ENCODE measurements at regions not wholly inside any gene's neighbourhood (a gene's known extent, or its start where the extent isn't known, plus 50 kb on each side); places are given as distances from the start of the nearest gene placed in this dataset.
A peak's percentile ranks its signal among the peaks of the same experiment; 100 is the strongest.

DNA sequence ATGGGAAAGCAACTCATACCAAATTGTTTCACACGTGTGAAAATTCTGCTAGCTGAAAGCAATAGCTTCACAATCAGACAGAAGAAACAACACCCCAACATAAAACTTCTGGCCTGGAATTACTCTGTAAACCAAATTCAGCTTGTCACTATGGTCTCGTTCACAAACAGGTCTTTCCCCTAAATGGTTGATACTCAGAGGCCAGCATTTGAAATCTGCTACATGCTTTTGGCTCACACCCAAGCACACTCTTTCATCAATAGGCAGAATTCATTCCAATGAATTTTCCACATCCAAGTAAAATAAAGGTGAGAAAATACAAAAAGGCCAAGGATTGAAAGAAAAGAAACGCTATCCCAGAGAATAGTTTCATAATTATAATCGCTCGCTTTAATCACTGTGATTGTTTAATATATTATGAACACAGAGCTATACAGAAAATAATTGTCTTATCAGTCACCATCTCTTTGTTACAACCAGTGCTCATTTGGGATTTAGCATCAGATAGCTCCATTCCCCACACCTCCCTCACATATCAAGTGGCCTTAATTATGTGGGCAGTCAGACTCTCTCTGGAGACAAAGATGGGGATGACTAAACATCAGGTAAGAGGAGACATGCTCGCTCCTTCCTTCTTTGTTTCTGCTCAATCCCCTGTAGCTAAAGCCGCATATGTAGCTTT lies 503.8 kb upstream of the ARRDC4 start:
- H3K27me3 ChIP-seq (ENCODE audit: control insufficient read depth, insufficient read depth, low read length) = no peaks in the 10 kb centered on the region
- DNase-seq = no peak
- H3K36me3 ChIP-seq (replicated peaks; ENCODE audit: control insufficient read depth, insufficient read depth, low read length) = no peaks in the 10 kb centered on the region
- no peak overlapping the region for H3K4me3 ChIP-seq (ENCODE audit: insufficient read depth, low read depth, low read length)

DNA sequence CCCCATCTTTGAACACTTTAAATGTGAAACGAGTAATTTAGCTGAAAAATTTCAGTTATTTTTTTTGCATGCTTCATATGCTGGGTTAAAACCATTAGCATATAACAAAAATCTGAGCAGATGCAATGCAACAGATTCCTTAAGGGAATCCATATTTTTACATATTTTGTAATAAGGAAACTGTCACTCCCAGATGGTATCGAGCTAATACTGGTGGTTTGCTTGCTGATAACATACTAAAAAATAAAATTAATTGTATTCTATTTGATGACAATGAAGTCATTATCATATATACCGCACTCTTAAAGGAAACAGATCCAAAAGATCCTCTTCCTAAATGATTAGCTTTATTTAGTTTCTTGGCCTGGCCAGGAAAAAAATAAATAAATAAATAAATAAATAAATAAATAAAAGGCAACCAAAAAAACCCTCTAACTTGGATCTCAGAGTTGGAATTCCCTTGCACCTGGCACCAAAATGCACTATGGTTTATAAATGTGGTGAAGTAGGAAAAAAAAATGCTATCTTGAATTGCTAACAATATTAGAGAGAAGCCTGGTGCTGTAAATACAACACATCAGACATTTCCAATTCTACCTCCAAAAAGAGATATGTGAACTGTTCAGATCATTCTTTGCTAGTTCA lies 503.2 kb upstream of the ARRDC4 start:
- Histone ChIP-seq H3K36me3 (replicated peaks; ENCODE audit: control insufficient read depth, insufficient read depth, low read length) (no peaks in the 10 kb centered on the region), H3K4me3 (ENCODE audit: insufficient read depth, low read depth, low read length) (no peak overlapping the region), H3K27me3 (ENCODE audit: control insufficient read depth, insufficient read depth, low read length) (no peaks in the 10 kb centered on the region)
- no peak for DNase-seq

DNA sequence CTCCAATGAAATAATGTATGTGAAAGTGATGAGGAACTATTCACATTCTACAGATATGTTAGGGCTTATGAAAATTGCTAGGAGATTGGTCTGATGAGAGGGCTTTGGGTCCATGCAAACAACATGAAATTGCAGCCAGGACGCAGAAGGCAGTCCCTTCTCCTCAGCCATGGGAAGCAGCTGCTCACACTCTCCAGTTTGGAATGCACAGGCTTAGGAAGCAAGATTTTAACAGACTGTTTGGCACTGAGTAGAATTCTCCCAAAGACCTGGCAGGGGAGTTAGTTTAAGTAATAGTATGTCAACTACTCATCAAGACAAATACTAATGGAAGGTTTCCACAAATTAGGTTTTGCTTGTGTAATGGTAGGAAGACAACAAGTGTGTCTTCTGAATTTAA lies 500.7 kb upstream of the ARRDC4 start:
- Histone ChIP-seq H3K27me3 (ENCODE audit: control insufficient read depth, insufficient read depth, low read length) (no peaks in the 10 kb centered on the region), H3K4me3 (ENCODE audit: insufficient read depth, low read depth, low read length) (no peak overlapping the region), H3K36me3 (replicated peaks; ENCODE audit: control insufficient read depth, insufficient read depth, low read length) (no peaks in the 10 kb centered on the region)
- DNase-seq = no peak

DNA sequence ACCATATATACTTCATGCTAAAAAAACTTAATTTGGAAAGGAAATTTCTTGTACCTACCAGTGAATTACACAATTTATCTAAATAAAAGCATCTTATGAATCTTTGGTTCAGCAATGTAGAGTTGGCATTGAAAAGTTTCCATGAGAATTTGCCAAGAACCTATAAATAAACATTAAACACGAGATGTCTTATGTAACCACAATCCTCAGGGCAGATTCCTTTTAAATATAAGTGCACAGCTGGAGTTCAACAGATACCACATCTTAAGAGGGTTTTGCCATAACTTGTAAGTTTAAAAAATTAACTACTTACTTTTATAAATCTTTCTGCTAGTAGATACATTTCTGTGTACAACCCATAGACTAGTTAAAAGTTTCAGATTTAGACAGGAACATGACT lies 499.3 kb upstream of the ARRDC4 start:
- Histone ChIP-seq H3K36me3 (replicated peaks; ENCODE audit: control insufficient read depth, insufficient read depth, low read length) (no peaks in the 10 kb centered on the region), H3K27me3 (ENCODE audit: control insufficient read depth, insufficient read depth, low read length) (no peaks in the 10 kb centered on the region), H3K4me3 (ENCODE audit: insufficient read depth, low read depth, low read length) (no peak overlapping the region)
- DNase-seq = no peak

DNA sequence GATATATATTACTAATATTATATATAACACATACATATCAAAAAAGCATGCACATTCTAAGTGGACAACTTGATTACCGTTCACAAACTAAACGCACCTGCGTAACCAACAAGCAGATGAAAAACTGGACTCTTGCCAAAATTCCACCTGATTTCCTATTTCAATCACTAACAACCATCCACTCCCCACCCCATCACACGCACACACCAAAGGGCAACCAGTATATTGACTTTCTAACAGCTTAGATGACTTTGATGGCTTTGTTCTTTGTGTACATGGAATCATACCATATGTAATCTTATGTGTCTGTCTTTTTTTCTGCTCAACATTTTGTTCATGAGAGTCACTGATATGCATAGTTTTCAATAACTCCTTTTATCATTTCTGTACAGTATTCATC lies 496.8 kb upstream of the ARRDC4 start:
- DNase-seq = no peak
- H3K4me3 ChIP-seq (ENCODE audit: insufficient read depth, low read depth, low read length) = no peak overlapping the region
- no peaks in the 10 kb centered on the region for H3K36me3 ChIP-seq (replicated peaks; ENCODE audit: control insufficient read depth, insufficient read depth, low read length)
- H3K27me3 ChIP-seq (ENCODE audit: control insufficient read depth, insufficient read depth, low read length) = no peaks in the 10 kb centered on the region

DNA sequence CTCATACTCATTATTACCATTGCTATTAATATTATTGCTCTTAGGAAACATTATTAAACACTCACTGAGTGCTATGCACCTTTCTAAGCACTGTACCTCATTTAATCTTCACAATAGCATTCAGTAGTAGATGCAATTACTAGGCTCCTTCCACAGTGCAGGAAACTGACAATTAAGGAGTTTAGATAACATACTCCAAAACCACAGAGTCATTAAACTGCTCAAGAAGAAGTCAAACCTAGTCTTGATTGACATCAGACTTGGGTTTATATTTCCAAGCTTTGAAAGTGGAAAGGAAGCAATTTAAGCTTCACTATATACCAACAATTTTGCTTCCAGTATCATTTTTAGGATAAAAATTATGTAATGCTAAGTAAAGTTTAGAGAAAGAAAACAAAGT lies 490.1 kb upstream of the ARRDC4 start:
- Histone ChIP-seq H3K27me3 (ENCODE audit: control insufficient read depth, insufficient read depth, low read length) (no peaks in the 10 kb centered on the region), H3K36me3 (replicated peaks; ENCODE audit: control insufficient read depth, insufficient read depth, low read length) (no peaks in the 10 kb centered on the region), H3K4me3 (ENCODE audit: insufficient read depth, low read depth, low read length) (no peak overlapping the region)
- no peak for DNase-seq

DNA sequence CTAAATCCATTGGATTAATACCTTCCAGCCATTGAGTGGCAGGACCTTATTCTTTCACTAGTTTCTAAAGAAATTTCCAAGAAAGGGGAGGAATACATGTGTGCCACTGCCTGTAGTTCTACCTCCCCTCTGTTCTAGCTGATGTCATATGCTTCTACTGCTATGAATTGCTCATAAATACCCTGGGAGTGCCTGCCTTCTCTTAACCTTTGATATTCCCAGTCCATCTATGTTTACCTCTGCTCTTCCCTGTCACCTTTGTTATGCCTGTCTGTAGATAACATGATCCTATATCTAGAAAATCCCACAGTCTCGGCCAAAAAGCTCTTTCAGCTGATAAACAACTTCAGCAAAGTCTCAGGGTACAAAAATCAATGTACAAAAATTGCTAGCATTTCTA lies 486.9 kb upstream of the ARRDC4 start:
- Histone ChIP-seq H3K4me3 (ENCODE audit: insufficient read depth, low read depth, low read length) (no peak overlapping the region), H3K36me3 (replicated peaks; ENCODE audit: control insufficient read depth, insufficient read depth, low read length) (no peaks in the 10 kb centered on the region), H3K27me3 (ENCODE audit: control insufficient read depth, insufficient read depth, low read length) (no peaks in the 10 kb centered on the region)
- no peak for DNase-seq

DNA sequence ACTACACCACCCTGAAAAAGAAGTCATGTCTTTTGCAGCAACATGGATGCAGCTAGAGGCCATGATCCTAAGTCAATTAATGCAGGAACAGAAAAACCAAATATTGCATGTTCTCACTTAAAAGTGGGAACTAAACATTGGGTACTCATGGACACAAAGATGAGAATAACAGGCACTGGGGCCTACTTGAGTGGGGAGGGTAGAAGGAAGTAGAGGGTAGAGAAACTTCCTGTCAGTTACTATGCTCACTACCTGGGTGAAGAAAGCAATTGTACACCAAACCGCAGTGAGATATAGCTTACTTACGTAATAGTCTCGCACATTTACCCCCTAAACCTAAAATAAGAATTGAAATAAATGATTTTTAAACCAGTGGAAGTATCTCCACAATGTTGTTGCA lies 480.5 kb upstream of the ARRDC4 start:
- Histone ChIP-seq H3K4me3 (ENCODE audit: insufficient read depth, low read depth, low read length) (no peak overlapping the region), H3K36me3 (replicated peaks; ENCODE audit: control insufficient read depth, insufficient read depth, low read length) (no peaks in the 10 kb centered on the region), H3K27me3 (ENCODE audit: control insufficient read depth, insufficient read depth, low read length) (no peaks in the 10 kb centered on the region)
- no peak for DNase-seq

DNA sequence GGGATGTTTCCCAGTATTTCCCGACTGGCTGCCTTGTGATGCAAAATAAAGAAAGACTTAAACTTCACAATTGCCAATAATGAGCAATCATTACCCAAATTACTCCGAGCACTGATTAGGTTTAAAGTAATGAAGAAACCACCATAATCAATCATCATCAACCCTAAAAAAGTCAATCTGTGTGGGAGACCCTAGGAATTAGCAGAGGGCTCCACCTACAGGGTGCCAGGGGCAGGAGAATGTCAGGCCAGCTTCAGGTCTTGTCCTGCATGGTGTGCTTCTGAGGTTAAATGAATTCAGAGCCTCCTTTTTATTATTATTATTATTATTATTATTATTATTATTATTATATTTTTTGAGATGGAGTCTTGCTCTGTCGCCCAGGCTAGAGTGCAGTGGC lies 478.0 kb upstream of the ARRDC4 start:
- DNase-seq = peak; percentile 38
- no peak overlapping the region for H3K4me3 ChIP-seq (ENCODE audit: insufficient read depth, low read depth, low read length)
- no peaks in the 10 kb centered on the region for H3K36me3 ChIP-seq (replicated peaks; ENCODE audit: control insufficient read depth, insufficient read depth, low read length)
- H3K27me3 ChIP-seq (ENCODE audit: control insufficient read depth, insufficient read depth, low read length) = no peaks in the 10 kb centered on the region

DNA sequence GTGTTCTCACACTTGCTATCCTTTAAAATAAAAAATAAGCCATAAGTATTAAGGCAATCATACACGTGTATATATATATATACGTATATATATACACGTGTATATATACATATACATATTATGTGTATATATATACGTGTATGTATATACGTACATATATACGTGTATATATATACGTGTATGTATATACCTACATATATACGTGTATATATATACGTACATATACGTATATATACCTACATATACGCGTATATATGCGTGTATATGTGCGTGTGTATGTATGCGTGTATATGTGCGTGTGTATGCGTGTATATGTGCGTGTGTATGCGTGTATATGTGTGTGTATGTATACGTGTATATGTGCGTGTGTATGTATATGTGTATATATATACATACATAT lies 477.3 kb upstream of the ARRDC4 start:
- Histone ChIP-seq H3K36me3 (replicated peaks; ENCODE audit: control insufficient read depth, insufficient read depth, low read length) (no peaks in the 10 kb centered on the region), H3K4me3 (ENCODE audit: insufficient read depth, low read depth, low read length) (no peak overlapping the region), H3K27me3 (ENCODE audit: control insufficient read depth, insufficient read depth, low read length) (no peaks in the 10 kb centered on the region)
- no peak for DNase-seq

DNA sequence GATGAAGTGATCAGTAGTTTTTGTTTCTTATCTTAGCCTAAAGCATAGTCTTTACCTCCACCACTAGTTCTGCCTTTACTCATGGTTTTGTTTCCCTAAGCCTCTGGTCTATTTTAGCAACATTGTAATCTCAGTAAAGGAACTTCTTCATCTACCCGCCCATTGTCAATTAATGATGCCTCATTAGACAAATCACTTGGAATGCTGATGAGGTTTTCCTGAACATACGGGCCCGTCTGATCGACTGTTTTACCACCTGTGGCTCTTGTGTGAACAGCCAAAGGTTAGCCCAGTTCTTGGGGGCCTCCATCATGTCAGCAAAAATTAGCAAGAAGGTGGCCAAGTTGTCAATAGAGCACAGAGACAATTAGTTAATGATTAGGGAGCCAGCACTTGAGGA lies 470.1 kb upstream of the ARRDC4 start:
- DNase-seq = no peak
- Histone ChIP-seq H3K4me3 (ENCODE audit: insufficient read depth, low read depth, low read length) (no peak overlapping the region), H3K36me3 (replicated peaks; ENCODE audit: control insufficient read depth, insufficient read depth, low read length) (no peaks in the 10 kb centered on the region), H3K27me3 (ENCODE audit: control insufficient read depth, insufficient read depth, low read length) (no peaks in the 10 kb centered on the region)

DNA sequence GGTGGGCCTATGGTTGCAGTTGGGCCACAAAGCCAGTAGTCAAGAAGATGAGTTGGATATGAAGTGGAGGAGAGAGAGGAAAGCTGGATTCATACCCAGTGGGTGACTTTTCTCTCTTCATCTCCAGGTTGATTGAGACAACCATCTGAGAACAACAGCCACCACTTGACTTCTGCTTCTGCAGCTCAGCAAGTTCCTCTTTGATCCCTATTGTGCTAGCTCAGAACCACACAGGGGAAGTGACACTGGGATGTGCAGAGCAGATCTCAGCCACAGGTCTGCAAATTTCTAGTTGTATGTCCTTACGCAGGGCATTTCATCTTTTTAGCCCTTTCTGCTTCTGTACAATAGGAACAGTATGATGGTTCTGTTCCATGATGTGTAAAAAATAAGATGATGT lies 459.2 kb upstream of the ARRDC4 start:
- no peak for DNase-seq
- H3K4me3 ChIP-seq (ENCODE audit: insufficient read depth, low read depth, low read length) = no peak overlapping the region
- H3K27me3 ChIP-seq (ENCODE audit: control insufficient read depth, insufficient read depth, low read length) = no peaks in the 10 kb centered on the region
- H3K36me3 ChIP-seq (replicated peaks; ENCODE audit: control insufficient read depth, insufficient read depth, low read length) = no peaks in the 10 kb centered on the region

DNA sequence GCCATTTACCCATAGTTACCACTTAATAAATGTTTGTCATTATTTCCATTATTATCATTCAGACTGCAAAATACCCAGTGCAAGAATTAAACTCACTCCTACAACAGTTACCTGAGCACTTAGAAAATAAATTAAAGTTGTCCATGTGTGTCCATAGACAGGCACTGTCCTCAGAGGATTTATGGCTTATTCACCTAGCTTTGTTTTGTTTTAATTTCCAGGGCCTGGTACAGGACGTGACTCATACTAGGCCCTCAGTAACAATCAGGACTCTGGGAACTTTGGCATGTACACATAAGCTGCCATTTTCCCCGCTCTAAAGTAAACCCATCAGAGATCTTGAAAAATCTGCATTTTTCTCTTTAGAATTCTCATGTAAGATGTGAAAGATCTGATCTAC lies 458.5 kb upstream of the ARRDC4 start:
- H3K4me3 ChIP-seq (ENCODE audit: insufficient read depth, low read depth, low read length) = no peak overlapping the region
- no peaks in the 10 kb centered on the region for H3K27me3 ChIP-seq (ENCODE audit: control insufficient read depth, insufficient read depth, low read length)
- no peak for DNase-seq
- no peaks in the 10 kb centered on the region for H3K36me3 ChIP-seq (replicated peaks; ENCODE audit: control insufficient read depth, insufficient read depth, low read length)

DNA sequence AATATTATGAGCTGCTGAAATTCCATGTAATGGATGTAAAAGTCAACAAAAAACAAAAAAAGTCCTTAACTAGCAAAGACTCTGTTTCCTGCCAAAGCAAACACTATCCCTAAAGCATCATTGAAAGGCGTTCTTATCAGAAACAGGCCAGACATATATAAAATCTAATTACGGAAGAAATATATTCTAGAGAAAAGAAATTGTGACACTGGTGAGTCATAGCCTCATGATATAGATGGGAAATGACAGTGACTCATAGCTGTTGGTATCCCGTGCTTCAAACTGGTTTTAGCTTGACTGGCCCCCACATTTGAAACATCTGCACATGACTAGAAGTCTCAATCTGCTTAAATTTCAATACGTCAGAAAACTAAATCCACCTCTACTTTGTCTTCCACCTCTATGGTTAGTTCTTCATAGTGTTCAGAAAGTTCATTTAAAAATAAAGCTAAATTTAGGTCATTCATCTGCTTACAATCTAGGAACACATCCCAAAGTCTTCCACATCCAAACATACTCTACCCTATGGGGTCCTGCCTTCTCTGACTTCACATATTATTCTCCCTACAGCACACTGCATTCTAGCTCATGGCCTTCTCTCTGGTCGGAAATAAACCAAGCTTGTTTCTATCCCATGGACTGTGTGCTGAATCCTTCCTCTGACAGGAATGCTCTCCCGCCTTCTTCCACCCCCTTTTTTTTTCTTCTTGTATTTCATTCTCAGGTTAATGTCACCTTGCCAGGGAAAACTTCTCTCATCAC lies 456.3 kb upstream of the ARRDC4 start:
- no peak for DNase-seq
- no peaks in the 10 kb centered on the region for H3K36me3 ChIP-seq (replicated peaks; ENCODE audit: control insufficient read depth, insufficient read depth, low read length)
- no peaks in the 10 kb centered on the region for H3K27me3 ChIP-seq (ENCODE audit: control insufficient read depth, insufficient read depth, low read length)
- no peak overlapping the region for H3K4me3 ChIP-seq (ENCODE audit: insufficient read depth, low read depth, low read length)

DNA sequence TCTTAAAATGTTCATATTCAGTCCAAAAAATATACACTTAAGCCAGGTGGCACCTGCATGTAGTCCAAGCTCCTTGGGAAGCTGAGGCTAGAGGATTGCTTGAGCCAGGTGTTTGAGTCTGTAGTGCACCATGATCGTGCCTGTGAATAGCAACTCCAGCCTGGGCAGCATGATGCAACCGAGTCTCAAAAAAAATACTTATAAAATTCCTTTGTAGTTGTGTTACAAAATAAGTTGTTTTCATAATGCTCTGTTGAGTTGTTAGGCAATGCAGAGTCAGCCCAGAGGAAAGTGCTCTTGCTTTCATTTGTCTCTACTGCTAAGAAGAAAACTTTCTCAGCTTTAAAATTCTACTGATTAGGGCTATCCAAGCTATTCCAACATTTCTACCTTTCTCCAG lies 442.8 kb upstream of the ARRDC4 start:
- no peak for DNase-seq
- Histone ChIP-seq H3K4me3 (ENCODE audit: insufficient read depth, low read depth, low read length) (no peak overlapping the region), H3K27me3 (ENCODE audit: control insufficient read depth, insufficient read depth, low read length) (no peaks in the 10 kb centered on the region), H3K36me3 (replicated peaks; ENCODE audit: control insufficient read depth, insufficient read depth, low read length) (no peaks in the 10 kb centered on the region)

All from H7 (cell line).